T follicular helper cell (primary cell): ENCODE measurements at regions not wholly inside any gene's neighbourhood (a gene's known extent, or its start where the extent isn't known, plus 50 kb on each side); places are given as distances from the start of the nearest gene placed in this dataset.
"Not testable (repeated sequence)": the region's sequence is repeated elsewhere in the genome, so short reads cannot be mapped to it uniquely, and the experiment has no call there.

Experiments used
- DNase-seq: peaks from one replicate; pipeline ENCODE4 v3.0.0-alpha.2; 2020; ENCODE audit warnings: low read depth

- no peak for DNase-seq
Observed at GRCh38 chr3:110327870-110328269, 743.7 kb upstream of the NECTIN3 start.

GRCh38 chr3:110331562-110331961 lies 740.1 kb upstream of the NECTIN3 start:
- DNase-seq: not testable (repeated sequence)

- DNase-seq: no peak
Observed at GRCh38 chr3:110332629-110333028, 739.0 kb upstream of the NECTIN3 start.

- DNase-seq: no peak
Observed at GRCh38 chr3:110341047-110341446, 730.6 kb upstream of the NECTIN3 start.

- DNase-seq: no peak
Observed at GRCh38 chr3:110343376-110343775, 728.2 kb upstream of the NECTIN3 start.

- DNase-seq: no peak
Observed at GRCh38 chr3:110343945-110344344, 727.7 kb upstream of the NECTIN3 start.

GRCh38 chr3:110344487-110344886 lies 727.1 kb upstream of the NECTIN3 start:
- DNase-seq: no peak

GRCh38 chr3:110344897-110345767 lies 726.5 kb upstream of the NECTIN3 start:
- no peak for DNase-seq

- DNase-seq: no peak
Observed at GRCh38 chr3:110349295-110349694, 722.3 kb upstream of the NECTIN3 start.

- no peak for DNase-seq
Observed at GRCh38 chr3:110352841-110353604, 718.6 kb upstream of the NECTIN3 start.

- no peak for DNase-seq
Observed at GRCh38 chr3:110362751-110363150, 708.9 kb upstream of the NECTIN3 start.

GRCh38 chr3:110367289-110367688 lies 704.3 kb upstream of the NECTIN3 start:
- DNase-seq: not testable (repeated sequence)

GRCh38 chr3:110375751-110376518 lies 695.7 kb upstream of the NECTIN3 start:
- no peak for DNase-seq

- no peak for DNase-seq
Observed at GRCh38 chr3:110378481-110378880, 693.1 kb upstream of the NECTIN3 start.

GRCh38 chr3:110381992-110382391 lies 689.6 kb upstream of the NECTIN3 start:
- DNase-seq: no peak

- no peak for DNase-seq
Observed at GRCh38 chr3:110383356-110383755, 688.3 kb upstream of the NECTIN3 start.

GRCh38 chr3:110384601-110385000 lies 687.0 kb upstream of the NECTIN3 start:
- no peak for DNase-seq

GRCh38 chr3:110389005-110389404 lies 682.6 kb upstream of the NECTIN3 start:
- DNase-seq: no peak

- DNase-seq: no peak
Observed at GRCh38 chr3:110390372-110390771, 681.2 kb upstream of the NECTIN3 start.

- no peak for DNase-seq
Observed at GRCh38 chr3:110391042-110391441, 680.6 kb upstream of the NECTIN3 start.

GRCh38 chr3:110391640-110392395 lies 679.8 kb upstream of the NECTIN3 start:
- DNase-seq: no peak

GRCh38 chr3:110393941-110394340 lies 677.7 kb upstream of the NECTIN3 start:
- no peak for DNase-seq
